Liver (tissue), 3 donors: ENCODE measurements at regions not wholly inside any gene's neighbourhood (a gene's known extent, or its start where the extent isn't known, plus 50 kb on each side); places are given as distances from the start of the nearest gene placed in this dataset.

Experiments
- CTCF ChIP-seq: fragments of 150-350 bp; IDR thresholded peaks from 2 replicates; pipeline ENCODE4 v1.5.1; 2017; ENCODE audit warnings: improper control_type of control experiment, low read depth, low read length; ENCODE audit not compliant: missing input control
- JUND ChIP-seq, 2 donors: IDR thresholded peaks; 2 replicates each; pipeline ENCODE4 v1.6.1; 2016; ENCODE audit warnings: antibody characterized with exemption in 2 of 2
- RAD21 ChIP-seq, 2 donors: IDR thresholded peaks; 2 replicates each; pipeline ENCODE4 v1.6.1; 2016; ENCODE audit warnings: antibody characterized with exemption in 2 of 2, mild to moderate bottlenecking in 2 of 2
- REST ChIP-seq: IDR thresholded peaks from 2 replicates; pipeline ENCODE4 v1.6.1; 2016; ENCODE audit warnings: antibody characterized with exemption, mild to moderate bottlenecking
- RXRA ChIP-seq, 2 donors: IDR thresholded peaks; 2 replicates each; pipeline ENCODE4 v1.6.1; 2017 to 2018; ENCODE audit warnings: antibody characterized with exemption in 2 of 2, mild to moderate bottlenecking in 1 of 2
- SP1 ChIP-seq: IDR thresholded peaks from 2 replicates; pipeline ENCODE4 v1.6.1; 2018; ENCODE audit warnings: antibody characterized with exemption, mild to moderate bottlenecking
- ZBTB33 ChIP-seq: IDR thresholded peaks from 2 replicates; pipeline ENCODE4 v1.6.1; 2016; ENCODE audit warnings: antibody characterized with exemption
- TF ChIP-seq, protein P1 (sequence below): IDR thresholded peaks from 2 replicates; pipeline ENCODE4 v1.6.1; 2016; ENCODE audit warnings: antibody characterized with exemption
- TF ChIP-seq, protein P2 (sequence below): IDR thresholded peaks from 2 replicates; pipeline ENCODE4 v1.6.1; 2016; ENCODE audit warnings: antibody characterized with exemption
- donor health status: healthy.
- donor health status: healthy.

DNA sequence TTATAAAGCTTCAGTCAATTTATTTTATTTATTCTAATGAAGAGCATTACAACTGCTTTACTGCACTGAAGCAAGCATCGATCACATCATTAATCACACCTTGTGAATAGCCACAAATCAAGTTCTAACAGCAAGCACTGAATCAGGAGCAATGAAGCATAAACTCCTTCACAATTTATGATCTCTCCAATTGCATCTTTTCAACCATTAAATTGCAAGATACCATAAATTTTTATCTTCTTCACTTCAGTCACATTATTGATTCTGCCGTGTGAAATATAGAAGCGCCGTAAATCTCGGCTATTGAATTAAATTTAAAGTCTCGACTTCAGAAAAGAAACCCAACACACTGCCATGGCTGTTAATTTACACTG is 298.7 kb downstream of the CDCA7 start:
- TF ChIP-seq JUND (IDR thresholded peaks at IDR 0.05) (no peak), RXRA (IDR thresholded peaks at IDR 0.05) (no peak), CTCF (no peak), RAD21 (IDR thresholded peaks at IDR 0.05) (no peak), SP1 (no peak), ZBTB33 (no peak), REST (no peak)
- TF ChIP-seq, protein P1, sequence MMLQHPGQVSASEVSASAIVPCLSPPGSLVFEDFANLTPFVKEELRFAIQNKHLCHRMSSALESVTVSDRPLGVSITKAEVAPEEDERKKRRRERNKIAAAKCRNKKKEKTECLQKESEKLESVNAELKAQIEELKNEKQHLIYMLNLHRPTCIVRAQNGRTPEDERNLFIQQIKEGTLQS: no peak
- TF ChIP-seq, protein P2, sequence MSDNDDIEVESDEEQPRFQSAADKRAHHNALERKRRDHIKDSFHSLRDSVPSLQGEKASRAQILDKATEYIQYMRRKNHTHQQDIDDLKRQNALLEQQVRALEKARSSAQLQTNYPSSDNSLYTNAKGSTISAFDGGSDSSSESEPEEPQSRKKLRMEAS: no peak
